OCI-LY7 (cell line): ENCODE measurements at regions not wholly inside any gene's neighbourhood (a gene's known extent, or its start where the extent isn't known, plus 50 kb on each side); places are given as distances from the start of the nearest gene placed in this dataset.
A peak's percentile ranks its signal among the peaks of the same experiment; 100 is the strongest.

Experiments
- BruUV-seq: library from RNA; stranded (reverse); fragments of 400-500 nt; replicated peaks from 2 replicates; lab custom pipeline; 2021; lab: Mats Ljungman, UMichigan
- CTCF ChIA-PET: fragments of 300-600 bp; sonication (Branson Sonifier 250); formaldehyde crosslinking; loops from one replicate; lab custom pipeline; 2022; ENCODE audit warnings: antibody characterized with exemption; ENCODE audit not compliant: unreplicated experiment; lab: Charles Lee
- POLR2A ChIA-PET: fragments of 300-600 bp; sonication (Branson Sonifier 250); formaldehyde crosslinking; loops from one replicate; lab custom pipeline; 2022; ENCODE audit warnings: antibody characterized with exemption; lab: Charles Lee
- DNase-seq: peaks from one replicate; pipeline ENCODE4 v3.0.0-alpha.2; 2015; ENCODE audit warnings: low spot score
- H2AFZ ChIP-seq: fragments of 200-600 bp; sonication (generic), shearing (Covaris generic); 2 replicates; pipeline ENCODE4 v1.6.1; 2014; ENCODE audit warnings: mild to moderate bottlenecking, antibody characterized with exemption, low read length, moderate library complexity
- H3K27ac ChIP-seq: fragments of 200-600 bp; sonication (generic); 2 replicates; pipeline ENCODE4 v1.5.1; 2014; ENCODE audit warnings: mixed run types, low read depth, mild to moderate bottlenecking, moderate library complexity, low read length, inconsistent platforms; ENCODE audit not compliant: poor library complexity, severe bottlenecking
- H3K36me3 ChIP-seq: fragments of 200-600 bp; sonication (generic); 2 replicates; pipeline ENCODE4 v1.6.1; 2014; ENCODE audit warnings: mild to moderate bottlenecking, antibody characterized with exemption, low read length, moderate library complexity, mixed read lengths; ENCODE audit not compliant: insufficient read depth
- H3K4me1 ChIP-seq: fragments of 200-600 bp; sonication (generic); 2 replicates; pipeline ENCODE4 v1.5.1; 2014; ENCODE audit warnings: mild to moderate bottlenecking, low read length; ENCODE audit not compliant: insufficient read depth, poor library complexity, severe bottlenecking
- H3K4me2 ChIP-seq: fragments of 200-600 bp; sonication (generic); 2 replicates; pipeline ENCODE4 v1.6.1; 2014; ENCODE audit warnings: mild to moderate bottlenecking, low read length
- H3K4me3 ChIP-seq: fragments of 200-600 bp; sonication (generic); 2 replicates; pipeline ENCODE4 v1.5.1; 2014; ENCODE audit warnings: mild to moderate bottlenecking, low read depth, low read length; ENCODE audit not compliant: poor library complexity, severe bottlenecking
- H3K79me2 ChIP-seq: fragments of 200-600 bp; sonication (generic); 2 replicates; pipeline ENCODE4 v1.6.1; 2016; ENCODE audit warnings: low read depth, mild to moderate bottlenecking, low read length, moderate library complexity, mixed read lengths; ENCODE audit not compliant: insufficient read depth
- H3K9me2 ChIP-seq: fragments of 200-600 bp; sonication (generic); 2 replicates; pipeline ENCODE4 v1.6.1; 2016; ENCODE audit warnings: mild to moderate bottlenecking, low read length, mixed read lengths; ENCODE audit not compliant: insufficient read depth
- H3K9me3 ChIP-seq: fragments of 200-600 bp; sonication (generic); 2 replicates; pipeline ENCODE4 v1.6.1; 2014; ENCODE audit warnings: mild to moderate bottlenecking, mixed run types, low read length, mixed read lengths
- H4K20me1 ChIP-seq: fragments of 200-600 bp; sonication (generic); 2 replicates; pipeline ENCODE4 v1.6.1; 2014; ENCODE audit warnings: mild to moderate bottlenecking, antibody characterized with exemption, low read length, moderate library complexity, mixed read lengths; ENCODE audit not compliant: insufficient read depth
- CTCF ChIP-seq: fragments of 200-600 bp; sonication (generic); conservative IDR thresholded peaks from 2 replicates; pipeline ENCODE4 v1.5.1; 2014; ENCODE audit warnings: mild to moderate bottlenecking, antibody characterized with exemption, low read length, moderate library complexity, mixed read lengths
- EZH2phosphoT487 ChIP-seq: fragments of 200-600 bp; sonication (generic); IDR thresholded peaks from 2 replicates; pipeline ENCODE4 v1.6.1; 2018; ENCODE audit warnings: low read depth, borderline replicate concordance, mild to moderate bottlenecking, mixed run types, antibody characterized with exemption, low read length, moderate library complexity, mixed read lengths
- intact Hi-C: fragments of 100-400 bp; cut with micrococcal nuclease; formaldehyde crosslinking; loops from one replicate; pipeline ENCODE4 v1.10.0; 2022; ENCODE audit not compliant: unreplicated experiment

- no TSS peak for BruUV-seq
- Histone ChIP-seq H3K27ac (no peak overlapping the region), H3K79me2 (no peaks in the 10 kb centered on the region), H3K4me2 (no peak overlapping the region), H2AFZ (no peak overlapping the region), H4K20me1 (no peaks in the 10 kb centered on the region), H3K4me3 (no peak overlapping the region), H3K36me3 (no peaks in the 10 kb centered on the region), H3K9me3 (peaks cover 24% of the 10 kb centered on the region; the same call in 1 of the 2 replicates), H3K9me2 (no peaks in the 10 kb centered on the region), H3K4me1 (peaks cover 24% of the 10 kb centered on the region)
- TF ChIP-seq EZH2phosphoT487, result no peak
- no peak for TF ChIP-seq CTCF
- CTCF ChIA-PET, result interaction anchor here (1.4 kb wide), 1 partner anchor 52 kb away, joined by 4 read pairs; no protein-coding TSS in a partner anchor
- DNase-seq, result no peak
- intact Hi-C loops, result no loop called here
- POLR2A ChIA-PET, result interaction anchor here (0.7 kb wide), 1 partner anchor 11 kb away, joined by 3 read pairs; no protein-coding TSS in a partner anchor
Measured at GRCh38 chr1:173356191-173356762, 120.9 kb upstream of the PRDX6 start.

DNA sequence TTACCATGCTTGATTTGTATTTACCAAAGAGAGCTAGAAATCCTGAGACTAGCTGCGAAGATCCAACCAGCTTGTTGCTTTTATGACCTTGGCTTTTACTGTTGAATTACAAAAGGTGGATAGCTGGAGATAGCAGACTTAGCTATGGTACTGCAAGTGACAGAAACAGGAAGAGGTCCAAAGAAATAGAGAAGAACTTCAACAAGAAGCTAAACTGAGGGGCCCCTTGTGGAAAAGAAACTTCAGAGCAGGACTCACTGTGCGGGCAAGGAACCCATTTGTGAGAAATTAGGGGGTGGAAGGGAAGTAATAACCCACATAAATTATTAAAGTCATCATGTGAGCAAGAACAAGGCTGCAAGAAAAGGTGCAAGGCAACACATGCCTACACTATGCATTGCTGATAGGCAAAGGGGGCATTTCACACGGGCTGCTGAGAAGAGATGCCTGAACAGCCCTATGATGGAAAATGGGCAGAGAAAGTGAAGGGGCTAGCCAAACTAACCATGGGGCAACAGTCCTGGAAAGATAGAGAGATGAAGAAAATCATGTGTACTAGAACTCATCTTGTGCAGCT lies 116.6 kb upstream of the PRDX6 start:
- no peaks in the 10 kb centered on the region for H3K79me2 ChIP-seq
- peaks cover 21% of the 10 kb centered on the region for H3K4me1 ChIP-seq
- DNase-seq, result peak; percentile 16
- BruUV-seq, result no TSS peak
- ChIA-PET CTCF (no interaction called here), POLR2A (interaction anchor here (0.9 kb wide), 1 partner anchor 9 kb away, joined by 3 read pairs; no protein-coding TSS in a partner anchor)
- peak overlapping the region; percentile 32; the same call in 1 of the 2 replicates for H2AFZ ChIP-seq
- H4K20me1 ChIP-seq, result no peaks in the 10 kb centered on the region
- no peak for TF ChIP-seq CTCF
- no peak for TF ChIP-seq EZH2phosphoT487
- H3K4me3 ChIP-seq, result no peak overlapping the region
- no peak overlapping the region for H3K27ac ChIP-seq
- H3K4me2 ChIP-seq, result peak overlapping the region; percentile 27
- H3K9me2 ChIP-seq, result no peaks in the 10 kb centered on the region
- no peaks in the 10 kb centered on the region for H3K9me3 ChIP-seq
- intact Hi-C loops, result no loop called here
- no peaks in the 10 kb centered on the region for H3K36me3 ChIP-seq

DNA sequence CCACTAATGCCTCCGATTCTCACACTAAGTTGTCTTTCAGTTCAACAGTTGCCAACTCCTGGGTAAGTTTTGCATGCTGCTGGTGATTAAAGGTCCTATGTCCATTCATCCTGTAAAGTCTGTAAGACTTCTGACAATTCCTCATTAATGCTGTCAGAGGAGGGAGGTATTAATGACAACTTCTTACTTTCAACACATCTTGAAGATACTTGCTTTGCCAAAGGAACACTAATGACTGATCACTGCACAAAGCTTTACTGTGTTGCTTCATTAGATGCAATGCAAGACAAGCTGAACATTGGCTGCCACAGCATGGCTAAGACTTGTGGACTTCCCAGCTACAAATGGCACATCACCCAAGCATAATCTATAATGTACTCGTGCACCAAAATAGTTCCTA lies 114.6 kb upstream of the PRDX6 start:
- Histone ChIP-seq H3K9me2 (no peaks in the 10 kb centered on the region), H3K79me2 (no peaks in the 10 kb centered on the region), H3K4me1 (peaks cover 18% of the 10 kb centered on the region), H3K36me3 (no peaks in the 10 kb centered on the region), H3K27ac (no peak overlapping the region), H3K4me3 (no peak overlapping the region), H3K4me2 (no peak overlapping the region), H4K20me1 (no peaks in the 10 kb centered on the region), H2AFZ (no peak overlapping the region), H3K9me3 (no peaks in the 10 kb centered on the region)
- POLR2A ChIA-PET, result no interaction called here
- TF ChIP-seq EZH2phosphoT487 (no peak), CTCF (no peak)
- intact Hi-C loops, result no loop called here
- BruUV-seq, result no TSS peak
- CTCF ChIA-PET, result no interaction called here
- DNase-seq, result no peak
